ENCODE measurements at regions not wholly inside any gene's neighbourhood (a gene's known extent, or its start where the extent isn't known, plus 50 kb on each side); places are given as distances from the start of the nearest gene placed in this dataset.
"Not testable (repeated sequence)": the region's sequence is repeated elsewhere in the genome, so short reads cannot be mapped to it uniquely, and the experiment has no call there.

GRCh38 chr1:65657609-65658008 lies 135.1 kb upstream of the PDE4B start:
- H3K27ac ChIP-seq (ENCODE audit: insufficient read depth, low read depth, low read length, poor library complexity, severe bottlenecking); H3K36me3 ChIP-seq (ENCODE audit: control insufficient read depth, insufficient read depth, low read length): not testable (repeated sequence)
- WGBS, 2 experiments, result 100% methylated on average over 2 of the region's 2 CpGs

GRCh38 chr1:65658122-65658521 lies 134.6 kb upstream of the PDE4B start:
- no peaks in the 10 kb centered on the region for H3K9me3 ChIP-seq (ENCODE audit: control insufficient read depth, low read length)
- no peaks in the 10 kb centered on the region for H3K27me3 ChIP-seq (ENCODE audit: control insufficient read depth, insufficient read depth, low read length, poor library complexity, severe bottlenecking)
- 90 to 92% methylated on average over 4 of the region's 4 CpGs for WGBS, 2 experiments
- H3K4me1 ChIP-seq (ENCODE audit: control insufficient read depth, insufficient read depth, low read length), result no peaks in the 10 kb centered on the region
- H3K27ac ChIP-seq (ENCODE audit: insufficient read depth, low read depth, low read length, poor library complexity, severe bottlenecking), result no peak overlapping the region
- H3K4me3 ChIP-seq (ENCODE audit: insufficient read depth, low read depth, low read length), result no peak overlapping the region
- H3K36me3 ChIP-seq (ENCODE audit: control insufficient read depth, insufficient read depth, low read length), result no peaks in the 10 kb centered on the region

More at GRCh38 chr1:65657609-65658008, 135.1 kb upstream of the PDE4B start:
- not testable (repeated sequence) for H3K27me3 ChIP-seq (ENCODE audit: control insufficient read depth, insufficient read depth, low read length, poor library complexity, severe bottlenecking); H3K9me3 ChIP-seq (ENCODE audit: control insufficient read depth, low read length); H3K4me3 ChIP-seq (ENCODE audit: insufficient read depth, low read depth, low read length); H3K4me1 ChIP-seq (ENCODE audit: control insufficient read depth, insufficient read depth, low read length)

- Histone ChIP-seq H3K36me3 (ENCODE audit: control insufficient read depth, insufficient read depth, low read length) (no peaks in the 10 kb centered on the region), H3K4me3 (ENCODE audit: insufficient read depth, low read depth, low read length) (no peak overlapping the region), H3K4me1 (ENCODE audit: control insufficient read depth, insufficient read depth, low read length) (no peaks in the 10 kb centered on the region), H3K27ac (ENCODE audit: insufficient read depth, low read depth, low read length, poor library complexity, severe bottlenecking) (no peak overlapping the region), H3K9me3 (ENCODE audit: control insufficient read depth, low read length) (no peaks in the 10 kb centered on the region), H3K27me3 (ENCODE audit: control insufficient read depth, insufficient read depth, low read length, poor library complexity, severe bottlenecking) (no peaks in the 10 kb centered on the region)
These were observed 124.3 kb upstream of the PDE4B start for GRCh38 chr1:65668368-65668767.

GRCh38 chr1:65670518-65670917 lies 122.2 kb upstream of the PDE4B start:
- WGBS, 2 experiments, result 94% methylated on average over 2 of the region's 3 CpGs; no CpG with 5 or more reads in 1 of the 2 experiments
- no peaks in the 10 kb centered on the region for H3K36me3 ChIP-seq (ENCODE audit: control insufficient read depth, insufficient read depth, low read length)

GRCh38 chr1:65674522-65674921 lies 118.2 kb upstream of the PDE4B start:
- H3K4me1 ChIP-seq (ENCODE audit: control insufficient read depth, insufficient read depth, low read length), result no peaks in the 10 kb centered on the region
- H3K27ac ChIP-seq (ENCODE audit: insufficient read depth, low read depth, low read length, poor library complexity, severe bottlenecking), result no peak overlapping the region
- WGBS, 2 experiments, result 90 to 92% methylated on average over 2 of the region's 2 CpGs
- no peaks in the 10 kb centered on the region for H3K9me3 ChIP-seq (ENCODE audit: control insufficient read depth, low read length)
- H3K27me3 ChIP-seq (ENCODE audit: control insufficient read depth, insufficient read depth, low read length, poor library complexity, severe bottlenecking), result no peaks in the 10 kb centered on the region
- no peaks in the 10 kb centered on the region for H3K36me3 ChIP-seq (ENCODE audit: control insufficient read depth, insufficient read depth, low read length)
- H3K4me3 ChIP-seq (ENCODE audit: insufficient read depth, low read depth, low read length), result no peak overlapping the region

More at GRCh38 chr1:65670518-65670917, 122.2 kb upstream of the PDE4B start:
- no peak overlapping the region for H3K27ac ChIP-seq (ENCODE audit: insufficient read depth, low read depth, low read length, poor library complexity, severe bottlenecking)
- H3K27me3 ChIP-seq (ENCODE audit: control insufficient read depth, insufficient read depth, low read length, poor library complexity, severe bottlenecking), result no peaks in the 10 kb centered on the region
- H3K4me3 ChIP-seq (ENCODE audit: insufficient read depth, low read depth, low read length), result no peak overlapping the region
- H3K9me3 ChIP-seq (ENCODE audit: control insufficient read depth, low read length), result no peaks in the 10 kb centered on the region
- H3K4me1 ChIP-seq (ENCODE audit: control insufficient read depth, insufficient read depth, low read length), result no peaks in the 10 kb centered on the region

GRCh38 chr1:65679773-65680172 lies 112.9 kb upstream of the PDE4B start:
- Histone ChIP-seq H3K4me1 (ENCODE audit: control insufficient read depth, insufficient read depth, low read length) (no peaks in the 10 kb centered on the region), H3K4me3 (ENCODE audit: insufficient read depth, low read depth, low read length) (no peak overlapping the region), H3K9me3 (ENCODE audit: control insufficient read depth, low read length) (no peaks in the 10 kb centered on the region), H3K27me3 (ENCODE audit: control insufficient read depth, insufficient read depth, low read length, poor library complexity, severe bottlenecking) (no peaks in the 10 kb centered on the region), H3K27ac (ENCODE audit: insufficient read depth, low read depth, low read length, poor library complexity, severe bottlenecking) (no peak overlapping the region), H3K36me3 (ENCODE audit: control insufficient read depth, insufficient read depth, low read length) (no peaks in the 10 kb centered on the region)
- 92 to 98% methylated on average over 3 of the region's 4 CpGs for WGBS, 2 experiments

GRCh38 chr1:65681096-65681495 lies 111.6 kb upstream of the PDE4B start:
- H3K4me3 ChIP-seq (ENCODE audit: insufficient read depth, low read depth, low read length), result no peak overlapping the region
- H3K27me3 ChIP-seq (ENCODE audit: control insufficient read depth, insufficient read depth, low read length, poor library complexity, severe bottlenecking), result no peaks in the 10 kb centered on the region
- H3K36me3 ChIP-seq (ENCODE audit: control insufficient read depth, insufficient read depth, low read length), result no peaks in the 10 kb centered on the region
- WGBS, 2 experiments, result 87 to 92% methylated on average over 6 of the region's 6 CpGs
- H3K9me3 ChIP-seq (ENCODE audit: control insufficient read depth, low read length), result no peaks in the 10 kb centered on the region
- H3K4me1 ChIP-seq (ENCODE audit: control insufficient read depth, insufficient read depth, low read length), result no peaks in the 10 kb centered on the region
- no peak overlapping the region for H3K27ac ChIP-seq (ENCODE audit: insufficient read depth, low read depth, low read length, poor library complexity, severe bottlenecking)

GRCh38 chr1:65687428-65688214 lies 105.1 kb upstream of the PDE4B start:
- Histone ChIP-seq H3K9me3 (ENCODE audit: control insufficient read depth, low read length) (no peaks in the 10 kb centered on the region), H3K27ac (ENCODE audit: insufficient read depth, low read depth, low read length, poor library complexity, severe bottlenecking) (no peak overlapping the region)

GRCh38 chr1:65688215-65688566 lies 104.5 kb upstream of the PDE4B start:
- H3K4me3 ChIP-seq (ENCODE audit: insufficient read depth, low read depth, low read length), result no peak overlapping the region
- H3K27me3 ChIP-seq (ENCODE audit: control insufficient read depth, insufficient read depth, low read length, poor library complexity, severe bottlenecking), result no peaks in the 10 kb centered on the region
- no peaks in the 10 kb centered on the region for H3K36me3 ChIP-seq (ENCODE audit: control insufficient read depth, insufficient read depth, low read length)
- H3K27ac ChIP-seq (ENCODE audit: insufficient read depth, low read depth, low read length, poor library complexity, severe bottlenecking), result no peak overlapping the region
- WGBS, 2 experiments, result 95 to 96% methylated on average over 4 of the region's 4 CpGs
- H3K4me1 ChIP-seq (ENCODE audit: control insufficient read depth, insufficient read depth, low read length), result peaks cover 3% of the 10 kb centered on the region
- no peaks in the 10 kb centered on the region for H3K9me3 ChIP-seq (ENCODE audit: control insufficient read depth, low read length)

More at GRCh38 chr1:65687428-65688214, 105.1 kb upstream of the PDE4B start:
- H3K4me3 ChIP-seq (ENCODE audit: insufficient read depth, low read depth, low read length), result no peak overlapping the region
- H3K27me3 ChIP-seq (ENCODE audit: control insufficient read depth, insufficient read depth, low read length, poor library complexity, severe bottlenecking), result no peaks in the 10 kb centered on the region
- H3K36me3 ChIP-seq (ENCODE audit: control insufficient read depth, insufficient read depth, low read length), result no peaks in the 10 kb centered on the region
- peaks cover 3% of the 10 kb centered on the region for H3K4me1 ChIP-seq (ENCODE audit: control insufficient read depth, insufficient read depth, low read length)
- 30 to 34% methylated on average over 7 to 8 of the region's 8 CpGs for WGBS, 2 experiments

GRCh38 chr1:65688848-65689247 lies 103.8 kb upstream of the PDE4B start:
- Histone ChIP-seq H3K4me3 (ENCODE audit: insufficient read depth, low read depth, low read length) (no peak overlapping the region), H3K9me3 (ENCODE audit: control insufficient read depth, low read length) (no peaks in the 10 kb centered on the region), H3K27me3 (ENCODE audit: control insufficient read depth, insufficient read depth, low read length, poor library complexity, severe bottlenecking) (no peaks in the 10 kb centered on the region), H3K4me1 (ENCODE audit: control insufficient read depth, insufficient read depth, low read length) (peaks cover 3% of the 10 kb centered on the region), H3K27ac (ENCODE audit: insufficient read depth, low read depth, low read length, poor library complexity, severe bottlenecking) (no peak overlapping the region), H3K36me3 (ENCODE audit: control insufficient read depth, insufficient read depth, low read length) (no peaks in the 10 kb centered on the region)
- WGBS, 2 experiments, result 93 to 95% methylated on average over 3 of the region's 3 CpGs
